Gastroesophageal sphincter (tissue), 3 donors: ENCODE measurements at regions not wholly inside any gene's neighbourhood (a gene's known extent, or its start where the extent isn't known, plus 50 kb on each side); places are given as distances from the start of the nearest gene placed in this dataset.

Source experiments
- CTCF ChIP-seq, 4 experiments: fragments of 200-600 bp in 2 of 4; fragments of 450-650 bp in 2 of 4; sonication (generic) in 1 of 4; IDR thresholded peaks; one replicate each; pipeline ENCODE4 v1.5.1; 2017 to 2019; ENCODE audit warnings: antibody characterized with exemption in 4 of 4, mild to moderate bottlenecking in 2 of 4, moderate library complexity in 2 of 4
- EP300 ChIP-seq: sonication (generic); formaldehyde crosslinking; IDR thresholded peaks from one replicate; pipeline ENCODE4 v1.6.1; 2017; ENCODE audit warnings: antibody characterized with exemption, mild to moderate bottlenecking

- TF ChIP-seq CTCF (IDR thresholded peaks at IDR 0.05) (no peak), EP300 (no peak)
Measured at GRCh38 chr15:95995375-95996168, 334.9 kb upstream of the NR2F2 start.
